ENCODE measurements at regions not wholly inside any gene's neighbourhood (a gene's known extent, or its start where the extent isn't known, plus 50 kb on each side); places are given as distances from the start of the nearest gene placed in this dataset.

DNA sequence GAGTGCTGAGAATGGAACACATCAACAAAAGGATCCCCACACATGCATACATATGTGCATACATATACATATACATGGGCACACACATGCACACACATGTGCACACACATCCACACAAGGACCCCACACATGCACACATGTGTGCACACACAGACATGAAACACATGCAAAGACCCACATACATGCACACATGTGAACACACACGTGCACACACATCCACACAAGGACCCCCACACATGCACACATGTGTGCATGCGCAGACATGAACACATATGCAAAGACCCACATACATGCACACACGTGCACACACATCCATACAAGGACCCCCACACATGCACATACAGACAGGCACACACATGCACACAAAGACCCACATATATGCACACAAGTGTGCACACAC, 104.4 kb upstream of the ADARB2 start:
- Histone ChIP-seq H3F3A (ENCODE audit: low read length, unreplicated experiment) (no peaks in the 10 kb centered on the region), H3K9me3 (ENCODE audit: low read length) (no peaks in the 10 kb centered on the region), H3K79me2 (ENCODE audit: low read length) (no peaks in the 10 kb centered on the region), H3K4me1 (ENCODE audit: insufficient read depth, low read length) (no peaks in the 10 kb centered on the region), H3K36me3 (ENCODE audit: low read depth, low read length) (no peaks in the 10 kb centered on the region), H3K4me2 (ENCODE audit: low read length) (no peak overlapping the region), H3K4me3 (ENCODE audit: low read length) (no peak overlapping the region), H3K9ac (ENCODE audit: low read length) (no peak overlapping the region), H3K27me3 (ENCODE audit: low read length) (no peaks in the 10 kb centered on the region), H4K20me1 (ENCODE audit: low read length) (no peaks in the 10 kb centered on the region), H2AFZ (ENCODE audit: low read length) (no peak overlapping the region), H3K27ac (ENCODE audit: low read length) (no peak overlapping the region), H3K9me2 (replicated peaks; ENCODE audit: low read length) (no peaks in the 10 kb centered on the region)
- TF ChIP-seq, protein P1, sequence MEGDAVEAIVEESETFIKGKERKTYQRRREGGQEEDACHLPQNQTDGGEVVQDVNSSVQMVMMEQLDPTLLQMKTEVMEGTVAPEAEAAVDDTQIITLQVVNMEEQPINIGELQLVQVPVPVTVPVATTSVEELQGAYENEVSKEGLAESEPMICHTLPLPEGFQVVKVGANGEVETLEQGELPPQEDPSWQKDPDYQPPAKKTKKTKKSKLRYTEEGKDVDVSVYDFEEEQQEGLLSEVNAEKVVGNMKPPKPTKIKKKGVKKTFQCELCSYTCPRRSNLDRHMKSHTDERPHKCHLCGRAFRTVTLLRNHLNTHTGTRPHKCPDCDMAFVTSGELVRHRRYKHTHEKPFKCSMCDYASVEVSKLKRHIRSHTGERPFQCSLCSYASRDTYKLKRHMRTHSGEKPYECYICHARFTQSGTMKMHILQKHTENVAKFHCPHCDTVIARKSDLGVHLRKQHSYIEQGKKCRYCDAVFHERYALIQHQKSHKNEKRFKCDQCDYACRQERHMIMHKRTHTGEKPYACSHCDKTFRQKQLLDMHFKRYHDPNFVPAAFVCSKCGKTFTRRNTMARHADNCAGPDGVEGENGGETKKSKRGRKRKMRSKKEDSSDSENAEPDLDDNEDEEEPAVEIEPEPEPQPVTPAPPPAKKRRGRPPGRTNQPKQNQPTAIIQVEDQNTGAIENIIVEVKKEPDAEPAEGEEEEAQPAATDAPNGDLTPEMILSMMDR (conservative IDR thresholded peaks at IDR 0.05; ENCODE audit: low read depth, low read length): no peak
- no peak for TF ChIP-seq EZH2phosphoT487 (IDR thresholded peaks at IDR 0.05; ENCODE audit: borderline replicate concordance, low read length)
- no peak for TF ChIP-seq EZH2 (IDR thresholded peaks at IDR 0.05; ENCODE audit: low read length, unreplicated experiment)
- DNase-seq (no peak), ATAC-seq (no peak)
- BruUV-seq (replicated peaks): no TSS peak
- intact Hi-C loops (cut with micrococcal nuclease): no loop called here
- ChIA-PET POLR2A (ENCODE audit: unreplicated experiment) (no interaction called here), CTCF (no interaction called here)

DNA sequence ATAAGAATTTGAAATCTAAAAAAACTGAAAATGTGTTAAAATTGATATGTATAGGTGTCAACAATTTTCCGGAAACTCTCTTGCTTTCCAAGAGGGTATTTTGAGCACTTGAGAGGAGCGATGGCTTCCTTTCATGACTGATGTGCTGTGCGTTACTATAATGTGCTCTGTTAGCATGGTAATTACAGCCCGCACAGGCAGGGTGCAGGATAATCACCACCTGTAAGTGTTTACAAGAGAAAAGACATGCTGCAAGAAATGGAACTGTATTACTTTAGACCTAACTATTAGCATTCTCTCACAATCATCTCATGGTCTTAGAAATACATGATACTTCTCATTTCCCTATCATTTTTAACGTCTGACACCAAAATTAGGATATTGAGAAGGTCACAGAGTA, 92.4 kb upstream of the ADARB2 start:
- H3K36me3 ChIP-seq (ENCODE audit: low read depth, low read length): no peaks in the 10 kb centered on the region

DNA sequence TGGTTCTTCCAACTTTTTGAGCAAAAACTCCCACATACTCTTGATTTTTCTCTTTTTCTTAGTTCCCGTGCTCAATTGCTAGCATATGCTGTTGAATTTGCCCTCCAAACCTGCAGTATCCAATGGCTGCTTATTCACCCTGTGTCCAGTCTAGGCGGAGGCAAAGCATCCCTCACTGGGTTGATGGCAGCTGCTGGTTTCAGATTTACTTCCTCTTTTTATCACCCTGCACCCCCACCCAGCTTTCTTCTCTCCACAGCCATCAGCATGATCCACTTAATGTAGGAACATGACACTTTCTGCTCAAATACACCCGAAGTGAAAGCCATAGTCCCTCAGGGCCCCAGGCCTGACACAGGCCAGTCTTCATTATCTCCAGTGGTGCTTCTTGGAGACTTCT, 87.6 kb upstream of the ADARB2 start:
- Histone ChIP-seq H3K27me3 (ENCODE audit: low read length) (no peaks in the 10 kb centered on the region), H3K4me3 (ENCODE audit: low read length) (no peak overlapping the region), H3K36me3 (ENCODE audit: low read depth, low read length) (no peaks in the 10 kb centered on the region), H3K4me2 (ENCODE audit: low read length) (no peak overlapping the region), H3K4me1 (ENCODE audit: insufficient read depth, low read length) (no peaks in the 10 kb centered on the region), H3K9me2 (replicated peaks; ENCODE audit: low read length) (no peaks in the 10 kb centered on the region), H3K27ac (ENCODE audit: low read length) (no peak overlapping the region), H4K20me1 (ENCODE audit: low read length) (no peaks in the 10 kb centered on the region), H2AFZ (ENCODE audit: low read length) (no peak overlapping the region), H3K79me2 (ENCODE audit: low read length) (no peaks in the 10 kb centered on the region), H3F3A (ENCODE audit: low read length, unreplicated experiment) (no peaks in the 10 kb centered on the region), H3K9me3 (ENCODE audit: low read length) (no peaks in the 10 kb centered on the region), H3K9ac (ENCODE audit: low read length) (no peak overlapping the region)
- no peak for TF ChIP-seq EZH2phosphoT487 (IDR thresholded peaks at IDR 0.05; ENCODE audit: borderline replicate concordance, low read length)
- TF ChIP-seq, protein P1 (conservative IDR thresholded peaks at IDR 0.05; ENCODE audit: low read depth, low read length): no peak
- no peak for TF ChIP-seq EZH2 (IDR thresholded peaks at IDR 0.05; ENCODE audit: low read length, unreplicated experiment)
- intact Hi-C loops (cut with micrococcal nuclease): no loop called here
- CTCF ChIA-PET: no interaction called here
- POLR2A ChIA-PET (ENCODE audit: unreplicated experiment): no interaction called here
- ATAC-seq (no peak), DNase-seq (no peak)
- BruUV-seq (replicated peaks): no TSS peak

More for the DNA sequence above, 92.4 kb upstream of the ADARB2 start:
- intact Hi-C loops (cut with micrococcal nuclease): no loop called here
- TF ChIP-seq, protein P1 (conservative IDR thresholded peaks at IDR 0.05; ENCODE audit: low read depth, low read length): no peak
- TF ChIP-seq EZH2phosphoT487 (IDR thresholded peaks at IDR 0.05; ENCODE audit: borderline replicate concordance, low read length) (no peak), EZH2 (IDR thresholded peaks at IDR 0.05; ENCODE audit: low read length, unreplicated experiment) (no peak)
- no peaks in the 10 kb centered on the region for H4K20me1 ChIP-seq (ENCODE audit: low read length)
- H3K4me2 ChIP-seq (ENCODE audit: low read length): no peak overlapping the region
- H3K4me1 ChIP-seq (ENCODE audit: insufficient read depth, low read length): no peaks in the 10 kb centered on the region
- ChIA-PET CTCF (no interaction called here), POLR2A (ENCODE audit: unreplicated experiment) (no interaction called here)
- H3K4me3 ChIP-seq (ENCODE audit: low read length): no peak overlapping the region
- no peaks in the 10 kb centered on the region for H3K79me2 ChIP-seq (ENCODE audit: low read length)
- ATAC-seq (no peak), DNase-seq (no peak)
- H3K9ac ChIP-seq (ENCODE audit: low read length): no peak overlapping the region
- no peaks in the 10 kb centered on the region for H3K9me2 ChIP-seq (replicated peaks; ENCODE audit: low read length)
- no peaks in the 10 kb centered on the region for H3K27me3 ChIP-seq (ENCODE audit: low read length)
- H3K27ac ChIP-seq (ENCODE audit: low read length): no peak overlapping the region
- no TSS peak for BruUV-seq (replicated peaks)
- no peaks in the 10 kb centered on the region for H3K9me3 ChIP-seq (ENCODE audit: low read length)
- no peaks in the 10 kb centered on the region for H3F3A ChIP-seq (ENCODE audit: low read length, unreplicated experiment)
- no peak overlapping the region for H2AFZ ChIP-seq (ENCODE audit: low read length)

Measured in PC-3 (cell line).